ENCODE measurements at regions not wholly inside any gene's neighbourhood (a gene's known extent, or its start where the extent isn't known, plus 50 kb on each side); places are given as distances from the start of the nearest gene placed in this dataset.
A peak's percentile ranks its signal among the peaks of the same experiment; 100 is the strongest.
"Not testable (repeated sequence)": the region's sequence is repeated elsewhere in the genome, so short reads cannot be mapped to it uniquely, and the experiment has no call there.

- no peak for DNase-seq
Observed at GRCh38 chr6:104486035-104486434, 373.7 kb downstream of the HACE1 start.

GRCh38 chr6:104484626-104485025 is 375.1 kb downstream of the HACE1 start:
- DNase-seq = no peak

DNA sequence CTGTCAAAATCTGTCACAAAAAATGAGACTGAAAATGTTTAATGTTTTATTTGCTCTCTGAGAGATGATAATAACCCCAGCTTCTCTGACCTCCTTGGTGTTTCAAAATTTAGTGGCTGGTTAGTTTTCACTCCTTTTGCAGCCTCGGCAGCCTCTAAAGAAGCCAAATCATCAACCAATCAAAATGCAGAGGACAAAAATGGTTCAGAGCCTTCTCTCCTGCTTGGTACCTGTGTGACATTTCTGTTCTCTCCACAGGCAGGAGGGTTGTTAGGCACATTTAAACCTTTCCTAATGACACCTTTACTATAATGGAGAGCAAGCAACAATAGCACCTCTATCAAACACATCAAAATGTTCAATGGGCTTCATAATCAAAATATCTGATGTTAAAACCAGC is 375.5 kb downstream of the HACE1 start:
- DNase-seq = no peak

DNA sequence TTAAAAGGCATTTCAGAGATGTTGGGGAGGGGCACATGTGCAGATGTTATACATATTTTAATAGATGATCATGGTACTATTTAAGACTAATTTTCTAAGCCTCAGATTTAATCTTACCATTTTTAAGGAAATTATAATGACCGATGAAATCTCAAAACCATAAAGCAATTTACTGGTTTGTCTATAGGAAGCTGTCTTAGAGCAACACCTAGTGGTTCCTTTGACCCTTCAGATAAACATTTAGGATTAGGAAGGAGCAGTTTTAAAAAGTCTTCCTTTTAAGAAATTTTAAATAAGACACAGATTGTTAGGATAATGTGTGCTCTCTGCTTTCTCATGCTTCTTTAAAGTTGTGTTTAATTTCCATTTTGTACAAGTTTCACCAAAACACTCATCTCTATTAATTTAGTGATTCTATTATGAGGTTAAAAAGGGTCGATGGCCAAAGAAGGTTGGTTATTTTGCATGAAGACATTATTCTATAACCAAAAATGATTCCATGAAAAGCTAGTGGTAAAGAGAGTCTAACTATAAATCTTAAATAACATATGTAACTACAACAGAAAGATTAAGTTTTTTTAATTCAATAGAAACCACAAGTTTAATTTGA is 376.4 kb downstream of the HACE1 start:
- DNase-seq = peak; percentile 5

- DNase-seq = no peak
Observed at GRCh38 chr6:104477569-104477968, 382.1 kb downstream of the HACE1 start.

- DNase-seq = no peak
Observed at GRCh38 chr6:104473021-104473429, 386.7 kb downstream of the HACE1 start.

- DNase-seq = peak; percentile 25
Observed at GRCh38 chr6:104472021-104472901, 387.5 kb downstream of the HACE1 start.

- no peak for DNase-seq
Observed at GRCh38 chr6:104466306-104466705, 393.4 kb downstream of the HACE1 start.

DNA sequence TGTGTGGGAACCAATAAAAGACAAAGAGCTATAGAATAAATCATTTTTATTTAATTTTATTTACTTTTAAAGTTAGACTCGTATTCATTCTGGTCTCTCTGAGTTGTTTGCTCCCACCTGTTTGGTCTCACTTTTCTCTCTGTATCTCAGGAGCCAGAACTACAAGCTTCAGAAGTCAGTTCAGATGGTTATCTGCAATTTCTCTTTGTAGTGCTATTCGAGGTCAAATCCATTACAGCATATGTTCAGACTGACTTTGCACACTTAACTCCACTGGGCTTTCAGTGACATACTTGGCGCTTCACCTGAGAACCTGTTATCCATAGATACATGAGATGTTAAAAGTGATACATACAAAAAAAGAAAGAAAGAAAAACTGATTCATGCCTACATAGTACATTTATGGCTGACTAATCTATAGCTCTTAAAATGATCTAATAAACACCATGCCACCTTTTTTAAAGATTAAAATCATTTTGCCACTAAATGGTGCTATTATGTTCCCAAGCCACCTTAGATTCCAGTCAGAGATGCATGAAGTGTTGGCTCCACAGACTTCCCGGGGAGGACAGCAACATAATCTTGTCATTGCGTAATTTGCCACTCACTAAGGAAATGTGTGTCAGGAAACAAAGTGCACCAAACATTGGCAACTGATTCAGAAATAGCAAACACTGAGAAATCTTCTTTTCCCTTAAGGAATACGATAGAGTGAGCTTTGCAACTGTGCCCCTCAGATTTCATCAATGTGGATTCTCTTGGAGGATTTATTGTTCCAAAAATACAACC is 396.7 kb downstream of the HACE1 start:
- no peak for DNase-seq

DNA sequence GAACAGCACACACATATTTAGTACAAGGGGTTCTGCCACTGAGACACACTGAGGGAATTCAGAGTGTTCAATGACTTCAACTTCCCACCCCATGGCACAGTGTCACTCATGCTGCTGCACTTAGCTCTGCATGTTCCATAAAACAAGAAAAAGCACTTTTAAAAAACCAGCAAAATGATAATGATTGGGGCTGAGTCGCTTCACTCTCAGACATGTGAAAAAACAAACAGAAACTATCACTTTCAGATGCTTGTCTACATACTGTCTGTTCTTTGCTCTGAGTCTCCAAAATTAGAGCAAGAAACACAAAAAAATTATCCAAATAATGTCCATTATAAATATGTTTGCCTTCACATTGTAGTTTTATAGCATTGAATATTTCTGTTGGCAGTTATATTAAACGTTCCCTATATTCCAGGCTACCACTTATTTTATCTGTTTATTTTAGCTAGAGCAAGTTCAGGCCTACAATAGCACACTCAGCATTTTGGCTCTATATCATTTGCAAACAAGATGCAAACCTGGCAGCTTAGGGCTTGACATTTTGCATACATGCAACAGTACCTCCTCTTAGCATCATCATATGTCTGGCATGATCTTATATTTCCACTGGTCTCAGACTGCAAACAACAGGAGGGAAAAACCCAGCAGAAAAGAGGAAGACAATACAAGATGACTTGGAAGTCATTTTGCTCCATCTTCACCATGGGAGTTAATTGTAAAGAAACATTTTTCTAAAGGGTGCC is 398.8 kb downstream of the HACE1 start:
- no peak for DNase-seq

- DNase-seq = no peak
Observed at GRCh38 chr6:104459543-104459942, 400.2 kb downstream of the HACE1 start.

- no peak for DNase-seq
Observed at GRCh38 chr6:104449918-104450317, 409.8 kb downstream of the HACE1 start.

DNA sequence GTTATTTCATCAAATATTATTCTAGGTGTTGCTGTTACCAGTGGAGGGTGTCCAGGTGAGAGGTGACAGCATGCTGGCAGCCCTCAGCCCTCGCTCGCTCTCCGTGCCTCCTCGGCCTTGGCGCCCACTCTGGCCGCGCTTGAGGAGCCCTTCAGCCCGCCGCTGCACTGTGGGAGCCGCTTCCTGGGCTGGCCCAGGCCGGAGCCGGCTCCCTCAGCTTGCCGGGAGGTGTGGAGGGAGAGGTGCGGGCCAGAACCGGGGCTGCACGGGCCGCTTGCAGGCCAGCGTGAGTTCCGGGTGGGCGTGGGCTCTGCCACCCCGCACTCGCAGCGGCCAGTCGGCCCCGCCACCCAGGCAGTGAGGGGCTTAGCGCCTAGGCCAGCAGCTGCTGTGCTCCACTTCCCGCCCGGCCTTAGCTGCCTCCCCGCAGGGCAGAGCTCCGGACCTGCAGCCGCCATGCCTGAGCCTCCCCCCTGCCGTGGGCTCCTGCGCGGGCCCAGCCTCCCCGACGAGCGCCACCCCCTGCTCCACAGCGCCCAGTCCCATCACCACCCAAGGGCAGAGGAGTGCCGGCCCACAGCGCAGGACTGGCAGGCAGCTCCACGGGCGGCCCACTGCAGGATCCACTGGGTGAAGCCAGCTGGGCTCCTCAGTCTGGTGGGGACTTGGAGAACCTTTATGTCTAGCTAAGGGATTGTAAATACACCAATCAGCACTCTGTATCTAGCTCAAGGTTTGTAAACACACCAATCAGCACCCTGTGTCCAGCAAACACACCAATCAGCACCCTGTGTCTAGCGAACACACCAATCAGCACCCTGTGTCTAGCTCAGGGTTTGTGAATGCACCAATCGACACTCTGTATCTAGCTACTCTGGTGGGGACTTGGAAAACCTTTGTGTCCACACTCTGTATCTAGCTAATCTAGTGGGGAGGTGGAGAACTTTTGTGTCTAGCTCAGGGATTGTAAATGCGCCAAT is 413.3 kb downstream of the HACE1 start:
- not testable (repeated sequence) for DNase-seq

DNA sequence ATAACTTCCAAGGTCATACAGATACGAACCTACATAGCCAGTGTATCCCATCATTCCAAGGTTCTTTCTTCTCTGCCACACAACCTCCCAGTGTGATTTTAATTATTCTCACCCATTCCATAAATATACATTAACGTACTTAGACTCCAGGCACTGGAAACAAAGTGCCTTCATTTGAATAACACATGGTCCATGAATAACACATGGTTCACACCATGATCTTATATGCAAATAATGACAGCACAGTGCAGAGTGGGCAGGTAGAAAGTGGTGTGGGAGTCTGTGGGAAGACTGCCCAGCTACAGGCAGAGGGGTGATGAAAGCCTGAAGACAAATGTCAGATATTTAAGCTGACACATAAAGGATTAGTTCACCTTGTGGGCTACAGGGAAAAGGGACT is 425.2 kb downstream of the HACE1 start:
- DNase-seq = no peak

- DNase-seq = no peak
Observed at GRCh38 chr6:104431096-104431495, 428.6 kb downstream of the HACE1 start.

DNA sequence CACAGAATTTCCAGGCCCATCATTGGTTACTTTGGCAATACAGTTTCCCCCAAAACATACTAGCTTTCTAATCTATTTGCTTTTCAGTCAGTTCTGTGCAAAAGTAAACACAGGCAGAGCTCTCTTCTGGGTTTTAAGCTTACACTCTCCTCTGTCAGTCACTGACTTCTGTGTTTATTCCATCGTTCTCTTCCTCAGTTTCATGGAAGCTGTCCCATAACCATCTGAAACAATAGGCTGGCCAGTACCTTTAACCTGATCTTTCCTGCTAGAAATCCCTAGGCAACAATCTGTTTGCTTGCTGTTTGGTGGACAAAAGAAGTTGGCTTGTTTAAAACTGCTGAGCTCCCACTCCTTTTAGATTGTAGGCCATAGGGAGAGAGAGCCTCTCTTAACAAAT is 431.5 kb downstream of the HACE1 start:
- no peak for DNase-seq

- no peak for DNase-seq
Observed at GRCh38 chr6:104423691-104424090, 436.0 kb downstream of the HACE1 start.

DNA sequence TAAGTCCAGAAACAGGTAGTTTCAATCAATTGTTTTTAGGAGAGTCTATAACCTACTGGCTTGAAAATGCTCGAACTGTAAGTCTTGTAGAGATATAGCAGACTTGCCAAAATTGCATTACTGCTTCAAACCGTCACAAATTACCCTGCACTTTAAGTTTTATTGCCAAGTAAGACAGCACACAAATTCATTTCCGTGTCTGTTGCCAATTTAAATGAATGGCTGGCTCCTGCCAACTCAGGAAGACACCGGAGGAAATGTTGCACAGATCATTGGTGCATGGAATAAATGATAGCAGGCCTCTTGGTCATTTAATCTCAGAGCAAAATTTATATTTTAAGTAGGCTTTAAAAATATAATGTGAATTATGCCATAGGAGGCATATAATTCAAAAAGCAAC is 438.1 kb downstream of the HACE1 start:
- DNase-seq = no peak

DNA sequence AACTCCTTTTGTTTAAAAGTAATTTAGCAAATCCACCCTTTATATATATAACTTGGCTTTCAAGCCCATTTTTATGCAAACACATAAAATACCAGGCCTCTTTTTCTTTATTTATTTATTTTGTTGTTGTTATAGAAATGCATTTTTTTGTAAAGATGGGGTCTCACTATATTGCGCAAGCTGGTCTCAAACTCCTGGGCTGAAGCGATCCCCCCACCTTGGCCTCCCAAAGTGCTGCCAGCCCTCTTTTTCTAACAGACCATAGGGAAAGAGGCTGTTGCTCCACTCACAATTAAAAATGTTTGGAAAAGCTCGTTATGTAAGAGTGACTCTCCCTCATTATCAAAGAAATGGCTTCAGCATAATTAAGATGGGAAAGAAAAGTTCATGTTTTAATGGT is 440.9 kb downstream of the HACE1 start:
- DNase-seq = no peak

DNA sequence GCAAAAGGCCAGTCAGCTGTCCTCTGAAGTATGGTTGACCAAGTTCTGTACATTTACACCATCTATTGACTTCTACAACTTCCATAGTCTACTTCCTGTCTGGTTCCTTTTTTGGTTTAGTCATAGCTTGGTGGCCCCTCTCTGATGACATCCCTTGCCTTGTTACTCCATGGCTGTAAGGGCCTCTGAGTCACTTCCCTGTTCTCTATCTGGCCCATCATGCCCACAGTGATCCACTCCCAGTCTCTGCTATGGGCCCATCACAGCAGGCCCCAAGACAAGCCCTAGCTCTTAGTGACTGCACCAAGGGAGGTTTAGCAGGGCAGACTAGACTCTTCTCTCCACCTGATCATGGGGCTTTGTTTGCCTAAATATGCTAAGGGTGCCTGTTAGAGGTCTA is 441.6 kb downstream of the HACE1 start:
- DNase-seq = no peak

DNA sequence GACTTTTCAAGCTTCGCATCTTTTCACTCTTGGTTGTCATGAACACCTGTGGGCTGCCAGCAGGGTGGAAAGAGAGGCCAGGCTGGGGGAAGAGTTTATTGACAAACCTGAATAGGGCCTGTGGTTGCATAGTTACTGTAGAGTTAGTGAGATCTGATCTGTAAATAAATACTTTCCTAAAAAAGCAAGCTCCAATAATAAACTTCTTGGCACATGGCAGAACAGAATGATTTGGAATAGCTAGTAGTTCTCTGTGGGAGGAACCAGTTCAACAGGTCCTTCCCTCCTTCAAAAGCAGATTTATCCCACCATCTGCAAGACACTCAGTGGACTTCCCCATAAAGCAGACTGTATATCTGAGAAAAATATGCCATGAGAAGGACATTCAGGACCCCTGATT is 445.0 kb downstream of the HACE1 start:
- no peak for DNase-seq

GRCh38 chr6:104413767-104414166 is 446.0 kb downstream of the HACE1 start:
- no peak for DNase-seq

Measured in NCI-H2227 treated with DMSO at 0.1 percent for 48 hours (cell line).